Fibroblast of lung (primary cell): ENCODE measurements at regions not wholly inside any gene's neighbourhood (a gene's known extent, or its start where the extent isn't known, plus 50 kb on each side); places are given as distances from the start of the nearest gene placed in this dataset.

Experiments
- DNase-seq, 2 donors: peaks; one replicate each; pipeline versions ENCODE4 v3.0.0 to v3.0.0-alpha.2; 2010; ENCODE audit warnings: low read depth in 2 of 2
- H2AFZ ChIP-seq: 2 replicates; pipeline ENCODE4 v1.5.1; 2012; ENCODE audit warnings: low read length, control low read depth, inconsistent platforms
- H3K27ac ChIP-seq: 2 replicates; pipeline ENCODE4 v1.5.1; 2011; ENCODE audit warnings: low read length, control low read depth; ENCODE audit not compliant: insufficient read depth
- H3K27me3 ChIP-seq: 2 replicates; pipeline ENCODE4 v1.5.1; 2011; ENCODE audit warnings: mild to moderate bottlenecking, low read length; ENCODE audit not compliant: control insufficient read depth, insufficient read depth
- H3K36me3 ChIP-seq: 2 replicates; pipeline ENCODE4 v1.5.1; 2011; ENCODE audit warnings: low read length; ENCODE audit not compliant: control insufficient read depth, insufficient read depth
- H3K4me1 ChIP-seq: 2 replicates; pipeline ENCODE4 v1.5.1; 2011; ENCODE audit warnings: low read length; ENCODE audit not compliant: control insufficient read depth, insufficient read depth; ENCODE audit errors: extremely low read depth
- H3K4me2 ChIP-seq: 2 replicates; pipeline ENCODE4 v1.5.1; 2011; ENCODE audit warnings: low read length, control low read depth; ENCODE audit not compliant: insufficient read depth; ENCODE audit errors: extremely low read depth
- H3K4me3 ChIP-seq, 4 experiments: fragments of 200-600 bp in 1 of 4; sonication (generic) in 1 of 4; replicated peaks in 1 of 4; 2 replicates each; pipeline ENCODE4 v1.5.1; 2011 to 2016; ENCODE audit warnings: low read length in 4 of 4, low read depth in 3 of 4, mild to moderate bottlenecking in 3 of 4, control low read depth in 2 of 4, inconsistent platforms in 1 of 4, mixed read lengths in 1 of 4; ENCODE audit not compliant: insufficient read depth in 1 of 4; ENCODE audit errors: control extremely low read depth in 1 of 4
- H3K79me2 ChIP-seq: 2 replicates; pipeline ENCODE4 v1.5.1; 2012; ENCODE audit warnings: mild to moderate bottlenecking, low read length, inconsistent platforms; ENCODE audit not compliant: control insufficient read depth, insufficient read depth
- H3K9ac ChIP-seq: 2 replicates; pipeline ENCODE4 v1.5.1; 2011; ENCODE audit warnings: mild to moderate bottlenecking, low read length, control low read depth; ENCODE audit not compliant: insufficient read depth
- H3K9me3 ChIP-seq: 2 replicates; pipeline ENCODE4 v1.5.1; 2012; ENCODE audit warnings: low read depth, low read length; ENCODE audit not compliant: control insufficient read depth, insufficient read depth
- H4K20me1 ChIP-seq: 2 replicates; pipeline ENCODE4 v1.5.1; 2011; ENCODE audit warnings: low read length; ENCODE audit not compliant: control insufficient read depth, insufficient read depth; ENCODE audit errors: extremely low read depth
- CTCF ChIP-seq, 2 donors: IDR thresholded peaks in 1 of 2; conservative IDR thresholded peaks in 1 of 2; 1 replicate in 1 of 2; 2 replicates in 1 of 2; pipeline ENCODE4 v1.5.1; 2011 to 2012; ENCODE audit warnings: low read length in 2 of 2, control low read depth in 1 of 2, inconsistent platforms in 1 of 2, low read depth in 1 of 2, mild to moderate bottlenecking in 1 of 2
- EZH2 ChIP-seq: IDR thresholded peaks from 2 replicates; pipeline ENCODE4 v1.5.1; 2012; ENCODE audit warnings: low read length, control low read depth, mild to moderate bottlenecking; ENCODE audit errors: missing control alignments

GRCh38 chr2:193253014-193253530 is 1058.3 kb upstream of the TMEFF2 start:
- Histone ChIP-seq H3K36me3 (no peaks in the 10 kb centered on the region), H3K4me3 (no peak overlapping the region), H3K9ac (no peak overlapping the region), H3K4me2 (no peak overlapping the region), H3K27ac (no peak overlapping the region), H2AFZ (no peak overlapping the region), H3K4me1 (no peaks in the 10 kb centered on the region), H3K27me3 (no peaks in the 10 kb centered on the region), H3K79me2 (no peaks in the 10 kb centered on the region), H3K9me3 (no peaks in the 10 kb centered on the region), H4K20me1 (no peaks in the 10 kb centered on the region)
- no peak for TF ChIP-seq CTCF (conservative IDR thresholded peaks at IDR 0.05 in 1 of 2, IDR thresholded peaks at IDR 0.05 in 1 of 2; ENCODE audit: low read depth in 1 of 2, low read length in 2 of 2)
- TF ChIP-seq EZH2 = no peak
- no peak for DNase-seq

- Histone ChIP-seq H2AFZ (no peak overlapping the region), H3K9me3 (no peaks in the 10 kb centered on the region), H3K27ac (no peak overlapping the region), H3K79me2 (no peaks in the 10 kb centered on the region), H3K4me3 (no peak overlapping the region), H3K4me1 (no peaks in the 10 kb centered on the region), H3K36me3 (no peaks in the 10 kb centered on the region), H3K27me3 (no peaks in the 10 kb centered on the region), H4K20me1 (no peaks in the 10 kb centered on the region), H3K4me2 (no peak overlapping the region), H3K9ac (no peak overlapping the region)
- no peak for DNase-seq
- no peak for TF ChIP-seq CTCF (conservative IDR thresholded peaks at IDR 0.05 in 1 of 2, IDR thresholded peaks at IDR 0.05 in 1 of 2; ENCODE audit: low read depth in 1 of 2, low read length in 2 of 2)
- TF ChIP-seq EZH2 = no peak
Measured at GRCh38 chr2:193251909-193252308, 1057.2 kb upstream of the TMEFF2 start.

GRCh38 chr2:193250389-193250788 is 1055.7 kb upstream of the TMEFF2 start:
- Histone ChIP-seq H3K36me3 (no peaks in the 10 kb centered on the region), H3K9me3 (no peaks in the 10 kb centered on the region), H3K4me1 (no peaks in the 10 kb centered on the region), H4K20me1 (no peaks in the 10 kb centered on the region), H3K9ac (no peak overlapping the region), H3K27ac (no peak overlapping the region), H2AFZ (no peak overlapping the region), H3K27me3 (no peaks in the 10 kb centered on the region), H3K79me2 (no peaks in the 10 kb centered on the region), H3K4me3 (no peak overlapping the region), H3K4me2 (no peak overlapping the region)
- no peak for DNase-seq
- no peak for TF ChIP-seq CTCF (conservative IDR thresholded peaks at IDR 0.05 in 1 of 2, IDR thresholded peaks at IDR 0.05 in 1 of 2; ENCODE audit: low read depth in 1 of 2, low read length in 2 of 2)
- TF ChIP-seq EZH2 = no peak
